Peyer's patch (tissue), 4 donors: ENCODE measurements at regions not wholly inside any gene's neighbourhood (a gene's known extent, or its start where the extent isn't known, plus 50 kb on each side); places are given as distances from the start of the nearest gene placed in this dataset.

Experiments used
- CTCF ChIP-seq, 6 experiments: fragments of 450-650 bp in 4 of 6; fragments of 200-600 bp in 2 of 6; sonication (generic) in 1 of 6; IDR thresholded peaks; one replicate each; pipeline ENCODE4 v1.5.1; 2017 to 2019; ENCODE audit warnings: antibody characterized with exemption in 6 of 6, mild to moderate bottlenecking in 3 of 6, moderate library complexity in 1 of 6
- POLR2A ChIP-seq, 2 donors: fragments of 450-650 bp; IDR thresholded peaks; one replicate each; pipeline ENCODE4 v1.5.1; 2017; ENCODE audit warnings: antibody characterized with exemption in 2 of 2, mild to moderate bottlenecking in 2 of 2, moderate library complexity in 2 of 2

DNA sequence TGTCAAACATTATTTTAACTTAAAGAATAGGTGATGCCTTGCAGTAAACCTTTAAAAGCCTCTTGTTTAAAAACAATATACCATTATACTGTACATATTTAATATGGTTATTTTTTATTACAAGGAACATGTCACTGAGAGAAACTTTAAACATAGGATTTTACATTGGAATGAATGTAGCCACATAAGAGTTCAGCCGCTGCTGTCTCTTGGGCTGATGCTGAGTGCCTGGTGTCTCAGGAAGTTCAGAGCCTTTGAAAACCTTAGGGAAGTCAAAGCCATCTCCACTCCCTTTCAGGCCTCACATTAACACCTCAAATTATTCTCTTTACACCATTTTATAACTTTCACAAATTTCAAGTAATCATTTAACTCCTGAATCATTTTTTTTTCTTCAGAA, 93.5 kb upstream of the DKK2 start:
- TF ChIP-seq CTCF (IDR thresholded peaks at IDR 0.05) (no peak), POLR2A (IDR thresholded peaks at IDR 0.05) (no peak)
